OCI-LY3 (cell line): ENCODE measurements at regions not wholly inside any gene's neighbourhood (a gene's known extent, or its start where the extent isn't known, plus 50 kb on each side); places are given as distances from the start of the nearest gene placed in this dataset.

Source experiments
- EZH2phosphoT487 ChIP-seq: fragments of 200-600 bp; shearing (Covaris generic); IDR thresholded peaks from 2 replicates; pipeline ENCODE4 v1.6.1; 2018; ENCODE audit warnings: antibody characterized with exemption, mixed run types, low read depth
- TF ChIP-seq, protein P1 (sequence below): fragments of 200-600, 300-600 bp; sonication (generic); IDR thresholded peaks from 2 replicates; pipeline ENCODE4 v1.5.1; 2014; ENCODE audit warnings: antibody characterized with exemption, low read length, low read depth

DNA sequence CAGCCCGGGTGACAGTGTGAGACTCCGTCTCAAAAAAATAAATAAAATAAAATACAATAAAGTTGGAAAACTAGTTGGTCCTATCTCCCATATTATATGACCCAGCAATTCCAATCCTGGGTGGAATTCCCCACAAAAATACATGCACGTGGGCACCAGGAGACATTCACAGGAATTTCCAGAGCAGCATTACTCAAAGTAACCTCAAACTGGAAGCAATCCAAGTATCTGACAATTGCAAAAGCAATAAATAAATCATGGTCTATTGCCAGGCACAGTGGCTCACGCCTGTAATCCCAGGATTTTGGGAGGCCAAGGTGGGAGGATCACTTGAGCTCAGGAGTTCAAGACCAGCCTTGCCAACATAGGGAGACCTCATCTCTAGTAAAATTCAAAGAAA lies 101.2 kb upstream of the MAP4K4 start:
- no peak for TF ChIP-seq EZH2phosphoT487
- TF ChIP-seq, protein P1, sequence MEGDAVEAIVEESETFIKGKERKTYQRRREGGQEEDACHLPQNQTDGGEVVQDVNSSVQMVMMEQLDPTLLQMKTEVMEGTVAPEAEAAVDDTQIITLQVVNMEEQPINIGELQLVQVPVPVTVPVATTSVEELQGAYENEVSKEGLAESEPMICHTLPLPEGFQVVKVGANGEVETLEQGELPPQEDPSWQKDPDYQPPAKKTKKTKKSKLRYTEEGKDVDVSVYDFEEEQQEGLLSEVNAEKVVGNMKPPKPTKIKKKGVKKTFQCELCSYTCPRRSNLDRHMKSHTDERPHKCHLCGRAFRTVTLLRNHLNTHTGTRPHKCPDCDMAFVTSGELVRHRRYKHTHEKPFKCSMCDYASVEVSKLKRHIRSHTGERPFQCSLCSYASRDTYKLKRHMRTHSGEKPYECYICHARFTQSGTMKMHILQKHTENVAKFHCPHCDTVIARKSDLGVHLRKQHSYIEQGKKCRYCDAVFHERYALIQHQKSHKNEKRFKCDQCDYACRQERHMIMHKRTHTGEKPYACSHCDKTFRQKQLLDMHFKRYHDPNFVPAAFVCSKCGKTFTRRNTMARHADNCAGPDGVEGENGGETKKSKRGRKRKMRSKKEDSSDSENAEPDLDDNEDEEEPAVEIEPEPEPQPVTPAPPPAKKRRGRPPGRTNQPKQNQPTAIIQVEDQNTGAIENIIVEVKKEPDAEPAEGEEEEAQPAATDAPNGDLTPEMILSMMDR, result no peak
